HepG2 (cell line): ENCODE measurements at regions not wholly inside any gene's neighbourhood (a gene's known extent, or its start where the extent isn't known, plus 50 kb on each side); places are given as distances from the start of the nearest gene placed in this dataset.
A peak's percentile ranks its signal among the peaks of the same experiment; 100 is the strongest.

ENCODE experiments used
- EED ChIP-seq: sonication (generic); formaldehyde crosslinking; IDR thresholded peaks from 2 replicates; pipeline ENCODE4 v1.5.0; 2020; ENCODE audit warnings: mild to moderate bottlenecking, missing genetic modification reagents
- ELF3 ChIP-seq: IDR thresholded peaks from 2 replicates; pipeline ENCODE4 v1.6.1; 2016; ENCODE audit warnings: missing genetic modification reagents, missing compliant biosample characterization
- EP300 ChIP-seq, 3 experiments: sonication (generic) in 1 of 3; formaldehyde crosslinking in 1 of 3; IDR thresholded peaks; 2 replicates each; pipeline versions ENCODE4 v1.5.1 to v1.6.1; 2011 to 2020; ENCODE audit warnings: low read depth in 2 of 3, low read length in 2 of 3, borderline replicate concordance in 1 of 3, improper control_type of control experiment in 1 of 3, mild to moderate bottlenecking in 1 of 3, missing genetic modification reagents in 1 of 3, moderate library complexity in 1 of 3
- ETV5 ChIP-seq: IDR thresholded peaks from 2 replicates; pipeline ENCODE4 v1.6.1; 2018; ENCODE audit warnings: missing biosample characterization, missing genetic modification reagents, inconsistent platforms, borderline replicate concordance
- HOMEZ ChIP-seq: IDR thresholded peaks from 2 replicates; pipeline ENCODE4 v1.6.1; 2016; ENCODE audit warnings: low read depth
- HOXA3 ChIP-seq: sonication (generic); formaldehyde crosslinking; IDR thresholded peaks from 2 replicates; pipeline ENCODE4 v1.5.0; 2020; ENCODE audit warnings: missing genetic modification reagents
- MAF1 ChIP-seq: sonication (generic); formaldehyde crosslinking; IDR thresholded peaks from 2 replicates; pipeline ENCODE4 v1.5.0; 2020; ENCODE audit warnings: missing genetic modification reagents, borderline replicate concordance
- PAXIP1 ChIP-seq: sonication (generic); formaldehyde crosslinking; conservative IDR thresholded peaks from 2 replicates; pipeline ENCODE4 v1.4.0; 2020; ENCODE audit warnings: mild to moderate bottlenecking, missing genetic modification reagents, moderate library complexity
- PHF8 ChIP-seq: sonication (generic); formaldehyde crosslinking; IDR thresholded peaks from 2 replicates; pipeline ENCODE4 v1.5.0; 2020; ENCODE audit warnings: missing genetic modification reagents
- SKIL ChIP-seq: sonication (generic); formaldehyde crosslinking; IDR thresholded peaks from 2 replicates; pipeline ENCODE4 v1.8.0; 2022; ENCODE audit warnings: missing genetic modification reagents, mild to moderate bottlenecking, moderate library complexity, borderline replicate concordance
- SOX5 ChIP-seq: IDR thresholded peaks from 2 replicates; pipeline ENCODE4 v1.6.1; 2016; ENCODE audit warnings: borderline replicate concordance
- ZBTB1 ChIP-seq: sonication (generic); formaldehyde crosslinking; IDR thresholded peaks from 2 replicates; pipeline ENCODE4 v1.4.0; 2020; ENCODE audit warnings: missing genetic modification reagents, borderline replicate concordance
- ZGPAT ChIP-seq: IDR thresholded peaks from 2 replicates; pipeline ENCODE4 v1.6.1; 2016; ENCODE audit warnings: mild to moderate bottlenecking
- ZHX1 ChIP-seq: sonication (generic); formaldehyde crosslinking; IDR thresholded peaks from 2 replicates; pipeline ENCODE4 v1.8.1; 2022; ENCODE audit warnings: low read depth, mild to moderate bottlenecking, missing genetic modification reagents
- ZNF263 ChIP-seq: sonication (generic); formaldehyde crosslinking; IDR thresholded peaks from 2 replicates; pipeline ENCODE4 v1.4.0; 2020; ENCODE audit warnings: missing genetic modification reagents
- ZNF709 ChIP-seq: sonication (generic); formaldehyde crosslinking; IDR thresholded peaks from 2 replicates; pipeline ENCODE4 v1.5.0; 2020; ENCODE audit warnings: mild to moderate bottlenecking, missing genetic modification reagents

GRCh38 chr4:123312951-123313592 lies 83.5 kb upstream of the SPRY1 start (continued):
- TF ChIP-seq SKIL (no peak), PAXIP1 (CRISPR knock-in tag) (peak; percentile 27; the same call in 1 of the 2 replicates), SOX5 (CRISPR knock-in tag) (peak; percentile 28; the same call in 1 of the 2 replicates), ZNF263 (CRISPR knock-in tag) (peak; percentile 74; the same call in 1 of the 2 replicates), ELF3 (CRISPR knock-in tag) (no peak), ZGPAT (CRISPR knock-in tag) (no peak), ETV5 (CRISPR knock-in tag) (peak; percentile 51; the same call in 1 of the 2 replicates), PHF8 (no peak), EP300 (IDR thresholded peaks at IDR 0.05; ENCODE audit: low read depth in 2 of 2, low read length in 2 of 2) (peak in 1 of 2 experiments; percentile 6; a peak in 1 of 4 replicates), EP300 (CRISPR knock-in tag; IDR thresholded peaks at IDR 0.05; ENCODE audit: borderline replicate concordance) (peak; percentile 59; the same call in 1 of the 2 replicates), ZNF709 (CRISPR knock-in tag) (no peak), EED (no peak), MAF1 (no peak), ZHX1 (no peak), HOXA3 (CRISPR knock-in tag) (no peak), HOMEZ (CRISPR knock-in tag) (peak; percentile 41; the same call in 1 of the 2 replicates), ZBTB1 (CRISPR knock-in tag) (no peak)
